NCI-H524 treated with DMSO at 0.1 percent for 48 hours (cell line): ENCODE measurements at regions not wholly inside any gene's neighbourhood (a gene's known extent, or its start where the extent isn't known, plus 50 kb on each side); places are given as distances from the start of the nearest gene placed in this dataset.
A peak's percentile ranks its signal among the peaks of the same experiment; 100 is the strongest.
"Not testable (repeated sequence)": the region's sequence is repeated elsewhere in the genome, so short reads cannot be mapped to it uniquely, and the experiment has no call there.

Experiments
- DNase-seq: peaks from one replicate; lab custom pipeline; 2025; lab: John Stamatoyannopoulos, UW

GRCh38 chr21:19065164-19065563 lies 661.6 kb upstream of the TMPRSS15 start:
- DNase-seq, result no peak

GRCh38 chr21:19076031-19076430 lies 672.4 kb upstream of the TMPRSS15 start:
- no peak for DNase-seq

DNA sequence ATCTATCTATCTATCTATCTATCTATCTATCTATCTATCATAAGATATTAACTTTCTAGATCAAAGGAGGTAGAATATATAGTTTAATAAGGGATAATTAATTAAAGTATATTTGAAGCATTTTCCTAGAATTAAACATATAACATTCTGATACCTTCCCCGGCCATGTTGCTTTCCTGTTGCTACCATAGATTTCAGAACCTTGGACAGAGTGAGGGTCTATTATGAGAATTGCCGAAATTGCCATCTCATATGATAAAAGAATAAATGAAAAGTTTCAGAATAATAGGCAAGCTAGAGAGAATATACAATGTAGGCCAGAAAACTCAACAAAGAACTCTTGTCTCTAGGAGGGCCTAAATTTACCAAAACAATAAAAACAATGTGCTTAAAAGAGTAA lies 706.1 kb upstream of the TMPRSS15 start:
- DNase-seq, result no peak

DNA sequence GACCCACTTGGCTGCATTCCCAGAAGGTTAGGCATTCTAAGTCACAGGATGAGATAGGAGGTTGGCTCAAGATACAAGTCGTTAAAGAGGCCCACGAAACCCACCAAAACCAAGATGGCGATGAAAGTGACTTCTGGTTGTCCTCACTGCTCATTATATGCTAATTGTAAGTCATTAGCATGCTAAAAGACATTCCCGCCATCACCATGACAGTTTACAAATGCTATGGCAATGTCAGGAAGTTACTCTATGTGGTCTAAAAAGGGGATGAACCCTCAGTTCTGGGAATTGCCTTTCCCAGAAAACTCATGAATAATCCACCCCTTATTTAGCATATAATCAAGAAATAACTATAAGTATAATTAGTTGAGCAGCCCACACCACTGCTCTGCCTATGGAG lies 715.7 kb upstream of the TMPRSS15 start:
- DNase-seq, result not testable (repeated sequence)

DNA sequence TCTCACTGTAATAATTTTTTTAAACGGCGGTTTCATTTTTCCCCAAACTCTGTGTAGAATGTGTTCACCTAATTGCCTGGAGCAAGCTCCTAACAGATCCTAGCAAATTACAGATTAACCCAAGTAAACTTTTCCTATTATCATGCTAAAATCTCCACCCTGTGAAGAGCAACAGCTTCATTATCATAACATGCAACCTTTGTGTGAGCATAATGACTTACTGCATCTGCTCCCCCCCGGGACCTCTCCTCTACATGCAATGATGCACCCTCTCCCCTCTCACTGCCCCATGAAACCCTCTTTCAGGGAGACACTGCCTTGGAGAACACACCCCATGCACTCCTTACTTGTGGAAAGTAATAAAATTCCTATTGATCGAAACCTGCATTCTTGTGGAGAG lies 717.0 kb upstream of the TMPRSS15 start:
- no peak for DNase-seq

DNA sequence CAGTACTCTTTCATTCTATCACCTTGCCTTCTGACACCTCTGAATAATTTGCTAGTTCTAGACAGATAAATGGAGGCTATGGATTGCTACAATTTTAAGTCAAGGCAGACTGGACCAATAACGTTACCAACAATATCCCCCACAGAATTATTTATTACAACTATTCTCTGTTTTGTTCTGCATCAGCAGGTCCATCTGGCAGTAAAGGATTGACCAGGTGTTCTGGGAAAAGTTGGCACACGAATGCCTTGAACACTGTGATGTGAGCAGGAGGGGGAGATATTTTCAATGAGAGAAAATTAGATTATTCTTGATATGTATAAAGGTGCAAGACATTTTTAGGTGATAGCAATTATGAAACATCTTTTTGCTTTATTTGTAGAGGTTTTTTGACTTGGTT lies 718.8 kb upstream of the TMPRSS15 start:
- DNase-seq, result peak; percentile 81

DNA sequence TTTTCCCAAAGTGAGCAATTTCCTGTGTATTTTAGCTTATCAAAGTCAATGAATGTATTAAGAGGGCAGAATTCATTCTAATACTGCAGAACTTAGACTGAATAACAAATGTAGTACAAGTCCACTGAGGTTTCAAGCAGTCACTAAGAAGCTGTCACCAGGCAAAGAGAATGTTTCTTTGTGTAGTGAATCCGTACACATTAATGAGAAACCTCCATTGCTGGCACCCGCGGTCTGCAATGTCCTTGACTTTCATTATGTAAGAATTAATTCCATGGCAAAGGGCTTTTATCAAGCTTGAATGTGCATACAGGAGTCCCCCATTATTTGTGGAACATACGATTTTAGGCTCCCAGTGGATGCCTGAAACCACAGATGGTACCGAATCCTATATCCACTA lies 719.5 kb upstream of the TMPRSS15 start:
- DNase-seq, result no peak

- DNase-seq, result peak; percentile 42
These were observed 719.9 kb upstream of the TMPRSS15 start for GRCh38 chr21:19123525-19123924.

DNA sequence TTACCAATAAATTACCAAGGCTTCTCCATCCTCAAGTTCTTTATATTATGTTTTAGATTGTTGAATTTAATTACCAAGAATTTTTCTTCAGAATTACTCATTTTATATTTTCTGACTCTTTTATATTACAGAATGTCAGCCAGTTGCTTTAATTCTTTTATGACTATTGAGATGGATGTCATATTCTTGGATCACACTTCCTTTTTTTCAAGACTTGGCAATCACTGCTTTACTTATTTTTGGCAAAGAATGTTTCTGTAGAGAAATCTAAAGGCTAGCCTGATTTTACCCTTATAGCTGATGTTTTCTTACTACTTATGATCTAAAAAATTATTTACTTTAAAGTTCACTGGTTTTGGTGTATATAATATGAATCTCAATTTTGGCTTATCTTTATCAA lies 721.1 kb upstream of the TMPRSS15 start:
- no peak for DNase-seq

DNA sequence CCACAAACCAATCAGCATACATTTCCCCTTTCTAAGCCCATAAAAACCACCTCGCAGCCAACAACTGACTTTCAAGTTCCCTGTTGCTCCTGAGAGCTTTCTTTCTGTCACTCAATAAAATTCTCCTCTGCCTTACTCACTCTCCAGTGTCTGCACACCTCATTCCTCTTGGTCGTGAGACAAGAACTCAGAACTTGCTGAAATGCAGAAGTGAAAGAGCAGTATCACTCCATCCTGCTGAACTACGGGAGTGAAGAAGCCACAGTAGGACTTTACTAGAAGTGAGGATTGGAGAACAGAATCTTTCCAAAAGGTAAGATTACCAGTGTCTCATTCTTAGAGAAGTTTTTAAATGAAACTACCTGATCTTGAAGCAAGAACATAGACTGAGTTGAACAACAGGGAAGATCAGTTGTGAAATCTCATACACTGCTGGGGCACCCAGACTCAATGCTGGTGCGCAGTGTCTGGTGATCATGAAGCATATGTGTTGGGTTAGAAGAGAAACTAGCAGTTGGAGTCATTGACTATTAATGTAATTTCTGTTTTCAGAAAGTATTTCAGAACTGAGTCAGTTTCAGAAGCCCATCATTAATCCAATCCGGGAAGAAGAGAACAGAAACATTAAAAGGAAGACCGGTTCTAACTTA lies 726.9 kb upstream of the TMPRSS15 start:
- no peak for DNase-seq

- DNase-seq, result no peak
These were observed 737.9 kb upstream of the TMPRSS15 start for GRCh38 chr21:19141511-19141910.

DNA sequence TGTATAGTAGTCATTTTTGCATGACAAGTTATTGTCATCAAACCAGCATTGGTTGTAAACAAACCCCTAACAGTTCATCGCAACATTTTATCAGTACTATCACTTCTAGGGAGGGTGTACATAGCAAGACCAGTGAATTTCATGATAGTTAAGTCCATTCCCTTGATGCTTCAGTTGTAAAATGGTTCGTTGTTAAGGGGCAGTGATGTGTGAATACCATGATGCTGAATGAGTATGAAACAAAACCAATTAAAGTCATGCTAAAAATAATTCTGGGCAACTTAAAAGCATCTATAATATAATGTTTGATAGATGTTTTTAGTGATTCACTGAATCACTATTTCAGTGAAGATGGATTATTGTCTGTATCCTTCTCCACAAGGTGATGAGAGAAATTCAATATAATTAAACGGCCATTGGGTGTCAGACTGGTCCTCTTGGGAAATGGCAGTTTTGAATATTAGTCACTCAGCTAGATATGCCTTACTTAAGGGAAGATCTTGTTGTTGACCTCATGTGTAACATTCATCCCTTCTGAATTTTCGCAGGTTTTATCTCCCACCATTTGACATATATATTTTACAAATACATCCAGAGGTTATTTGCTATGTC lies 742.2 kb upstream of the TMPRSS15 start:
- no peak for DNase-seq

DNA sequence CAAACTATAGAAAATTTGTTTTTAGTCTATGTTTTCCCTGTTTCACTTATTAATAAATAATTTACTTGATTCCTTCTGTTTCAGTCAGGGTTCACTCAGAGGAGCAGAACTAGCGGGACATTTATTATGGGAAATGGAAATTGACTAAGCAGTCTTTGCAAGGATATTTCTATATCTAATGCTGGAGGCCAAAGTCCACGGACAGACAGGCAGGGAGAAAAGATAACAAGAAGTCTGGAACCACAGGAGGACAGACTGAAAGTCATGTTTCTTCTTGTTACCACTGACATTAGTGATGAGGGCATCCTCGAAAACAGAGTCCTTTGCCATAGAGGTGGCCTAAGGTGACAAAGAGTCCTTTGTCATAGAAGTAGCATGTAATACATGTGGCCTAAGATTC lies 744.5 kb upstream of the TMPRSS15 start:
- DNase-seq, result no peak

- no peak for DNase-seq
These were observed 768.0 kb upstream of the TMPRSS15 start for GRCh38 chr21:19171585-19171984.

GRCh38 chr21:19181604-19182140 lies 778.1 kb upstream of the TMPRSS15 start:
- DNase-seq, result no peak

- no peak for DNase-seq
These were observed 794.4 kb upstream of the TMPRSS15 start for GRCh38 chr21:19197950-19198349.

DNA sequence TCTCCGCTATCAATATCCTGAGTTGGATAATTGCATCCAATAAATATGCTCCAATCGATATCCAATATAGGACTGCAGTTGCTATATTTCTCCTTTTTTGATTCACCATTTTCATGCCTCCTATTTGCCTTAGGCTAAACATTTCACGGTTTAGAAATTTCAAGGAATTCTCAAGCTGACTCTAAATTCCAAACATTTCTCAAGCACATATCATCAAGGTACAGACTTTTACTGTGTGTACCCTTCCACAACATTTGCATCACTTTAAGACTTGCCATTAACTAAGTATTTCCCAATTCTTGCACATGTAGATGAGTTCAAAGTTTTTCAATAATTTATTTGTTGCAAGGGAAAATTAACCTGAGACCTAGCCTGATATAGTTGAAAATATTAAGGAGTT lies 795.2 kb upstream of the TMPRSS15 start:
- DNase-seq, result no peak

DNA sequence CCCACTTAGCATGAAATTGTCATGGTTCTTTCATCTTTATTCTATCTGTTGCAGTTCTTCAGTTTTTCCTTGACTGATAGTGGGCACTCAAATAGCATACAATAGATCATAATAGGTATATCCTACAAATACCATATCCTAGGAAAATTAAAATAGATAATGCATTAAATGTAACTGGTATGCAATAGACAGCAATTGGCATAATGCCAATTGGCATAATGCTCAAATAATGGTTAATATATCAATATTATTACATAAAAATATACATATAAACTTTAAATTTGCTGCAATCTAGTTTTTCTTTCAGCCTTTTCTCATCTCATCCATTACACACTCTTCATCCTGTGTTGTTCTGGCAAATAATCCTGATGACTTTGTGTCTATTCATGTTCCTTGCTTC lies 814.6 kb upstream of the TMPRSS15 start:
- DNase-seq, result no peak

DNA sequence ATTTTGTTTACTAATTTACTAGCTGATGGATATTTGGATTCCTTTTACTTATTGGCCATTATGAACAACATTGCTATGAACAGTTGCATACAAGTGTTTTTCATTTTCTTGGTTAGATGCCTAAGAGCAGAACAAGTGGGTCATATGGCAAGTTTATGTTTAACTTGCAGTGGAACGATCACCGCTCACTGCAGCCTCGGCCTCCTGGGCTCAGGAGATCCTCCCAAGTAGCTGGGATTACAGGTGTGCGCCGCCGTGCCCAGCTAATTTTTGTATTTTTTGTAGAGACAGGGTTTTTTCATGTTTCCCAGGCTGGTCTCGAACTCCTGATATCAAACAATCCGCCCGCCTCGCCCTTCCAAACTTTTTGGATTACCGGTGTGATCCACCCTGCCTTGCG lies 820.5 kb upstream of the TMPRSS15 start:
- DNase-seq, result no peak

- DNase-seq, result no peak
These were observed 824.6 kb upstream of the TMPRSS15 start for GRCh38 chr21:19228226-19228625.

- not testable (repeated sequence) for DNase-seq
These were observed 830.3 kb upstream of the TMPRSS15 start for GRCh38 chr21:19233841-19234240.

DNA sequence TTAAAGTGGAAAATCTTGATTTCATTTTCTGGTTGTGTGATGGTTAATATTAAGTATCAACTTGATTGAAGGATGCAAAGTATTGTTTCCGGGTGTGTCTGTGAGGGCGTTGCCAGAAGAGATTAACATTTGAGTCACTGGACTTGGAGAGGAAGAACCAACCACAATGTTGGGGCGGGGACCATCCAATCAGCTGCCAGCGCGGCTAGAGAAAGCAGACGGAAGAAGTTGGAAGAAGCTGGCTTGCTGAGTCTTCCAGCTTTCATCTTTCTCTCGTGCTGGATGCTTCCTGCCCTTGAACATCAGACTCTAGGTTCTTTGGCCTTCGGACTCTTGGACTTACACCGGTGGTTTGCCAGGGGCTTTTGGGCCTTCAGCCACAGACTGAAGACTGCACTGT lies 832.6 kb upstream of the TMPRSS15 start:
- no peak for DNase-seq

- no peak for DNase-seq
These were observed 834.0 kb upstream of the TMPRSS15 start for GRCh38 chr21:19237608-19238007.

GRCh38 chr21:19239696-19240095 lies 836.1 kb upstream of the TMPRSS15 start:
- DNase-seq, result no peak
